Heart left ventricle (tissue), 16 donors: ENCODE measurements at regions not wholly inside any gene's neighbourhood (a gene's known extent, or its start where the extent isn't known, plus 50 kb on each side); places are given as distances from the start of the nearest gene placed in this dataset.

ENCODE experiments used
- ATAC-seq, 4 donors: fragments of 200-7000 bp; cut with Tn5 transposase; one replicate each; pipeline ENCODE4 v1.9.1; 2020 to 2022; ENCODE audit warnings: moderate library complexity in 4 of 4, mild to moderate bottlenecking in 3 of 4, moderate number of reproducible peaks in 1 of 4
- DNase-seq, 5 donors: peaks; one replicate each; pipeline ENCODE4 v3.0.0-alpha.2; 2020
- H3K27ac ChIP-seq, 12 donors: fragments of 200-600 bp; sonication (generic) in 4 of 12; one replicate each; pipeline versions ENCODE4 v1.5.0 to v1.8.0; 2016 to 2022; ENCODE audit warnings: mild to moderate bottlenecking in 2 of 12
- H3K27me3 ChIP-seq, 9 donors: fragments of 200-600 bp; sonication (generic) in 2 of 9; one replicate each; pipeline versions ENCODE4 v1.5.1 to v1.8.0; 2016 to 2022; ENCODE audit warnings: mild to moderate bottlenecking in 3 of 9
- H3K36me3 ChIP-seq, 9 donors: fragments of 200-600 bp; sonication (generic) in 2 of 9; one replicate each; pipeline versions ENCODE4 v1.5.0 to v1.8.0; 2018 to 2022; ENCODE audit warnings: mild to moderate bottlenecking in 2 of 9
- H3K4me1 ChIP-seq, 12 donors: fragments of 200-600 bp; sonication (generic) in 4 of 12; one replicate each; pipeline versions ENCODE4 v1.5.0 to v1.8.0; 2016 to 2022; ENCODE audit warnings: mild to moderate bottlenecking in 3 of 12
- H3K4me3 ChIP-seq, 12 donors: fragments of 200-600 bp; sonication (generic) in 4 of 12; one replicate each; pipeline versions ENCODE4 v1.5.0 to v1.8.0; 2017 to 2022; ENCODE audit warnings: mild to moderate bottlenecking in 9 of 12, moderate library complexity in 4 of 12
- H3K9me3 ChIP-seq, 12 donors: fragments of 200-600 bp; sonication (generic) in 4 of 12; one replicate each; pipeline versions ENCODE4 v1.5.0 to v1.8.0; 2016 to 2022; ENCODE audit warnings: mild to moderate bottlenecking in 1 of 12
- CTCF ChIP-seq, 12 donors: fragments of 200-600 bp; sonication (generic) in 4 of 12; IDR thresholded peaks; one replicate each; pipeline versions ENCODE4 v1.5.0 to v1.8.0; 2018 to 2022; ENCODE audit warnings: antibody characterized with exemption in 12 of 12, mild to moderate bottlenecking in 5 of 12
- POLR2A ChIP-seq, 2 donors: fragments of 450-650 bp; IDR thresholded peaks; one replicate each; pipeline ENCODE4 v1.6.1; 2017; ENCODE audit warnings: antibody characterized with exemption in 2 of 2, mild to moderate bottlenecking in 2 of 2, moderate library complexity in 2 of 2
- WGBS, 4 donors: extraction: QIAGEN DNeasy Blood & Tissue Kit in 2 of 4; methylation state at CpG; one replicate each; pipeline versions ENCODE4 v1.1.5 to v1.1.7; 2013 to 2018; 5-methylcytosine and 5-hydroxymethylcytosine counted together
- intact Hi-C, 10 donors: fragments of 100-400 bp; cut with DNase I; formaldehyde crosslinking; loops; one replicate each; pipeline versions ENCODE4 v1.11.1 to v1.14.2; 2022
- donor health status: ischemic (EF 13 %, LVEDD 7.1; RV severe dilation, severe dysfunction).
- donor health status: healthy with polysubstance abuse.
- donor health status: DM: no; HTN: yes; CAD: no.
- donor health status: DM: no; HTN: no; CAD: no.
- donor health status: ischemic (EF 25% LVEDD 6.9; RV normal size, moderate dysfunction).
- donor health status: ischemic (EF 25% LVEDD 5.7; RV mildly dilated, moderate dysfunction).
- donor health status: healthy.
- donor health status: DM: yes; HTN: yes; CAD: no.
- donor health status: ischemic (EF 35%, LVEDD 5.7; RV mildly dilated, moderate dysfunction).
- donor health status: nonischemic (EF 11% LVEDD 7.7; RV severe dilation, severe dysfunction).
- donor health status: DM: yes; HTN: yes; CAD: no.
- donor health status: PGD.
- donor health status: ischemic (EF 29% LVEDD 5.4; RV normal size, mild dysfunction).
- donor health status: nonischemic (EF 23%, LVEDD 6.1; RV moderate dilation, normal function).

DNA sequence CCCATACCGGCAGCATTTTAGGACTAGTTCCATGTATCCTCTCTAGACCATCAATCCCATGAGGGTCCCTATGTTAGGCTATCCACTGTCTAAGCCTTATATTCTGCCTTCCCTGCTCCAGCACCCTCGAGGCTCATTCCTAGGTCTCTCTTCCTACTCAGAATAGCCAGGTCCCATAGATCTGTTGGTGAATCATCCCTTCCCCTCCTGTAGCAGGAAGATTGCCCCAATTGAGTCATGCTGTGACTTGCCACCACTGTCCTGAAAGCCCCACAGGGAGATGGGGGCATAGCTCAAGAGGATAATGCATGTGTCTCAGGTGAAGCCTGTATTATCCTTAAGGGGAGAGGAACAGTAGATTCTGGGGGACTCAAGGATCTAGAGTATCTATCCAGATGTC, 143.1 kb upstream of the MOCS1 start:
- Histone ChIP-seq H3K36me3 (no peaks in the 10 kb centered on the region), H3K4me1 (no peaks in the 10 kb centered on the region), H3K4me3 (no peak overlapping the region), H3K27me3 (peaks cover 0 to 25% (median 4%) of the 10 kb centered on the region in 9 donors), H3K9me3 (no peaks in the 10 kb centered on the region), H3K27ac (no peak overlapping the region)
- DNase-seq (no peak), ATAC-seq (no peak)
- no peak for TF ChIP-seq CTCF (IDR thresholded peaks at IDR 0.05)
- no peak for TF ChIP-seq POLR2A (IDR thresholded peaks at IDR 0.05)
- intact Hi-C loops: no loop called here
- 51 to 72% (median 70%) methylated on average over 2 of the region's 2 CpGs for WGBS, 4 donors

DNA sequence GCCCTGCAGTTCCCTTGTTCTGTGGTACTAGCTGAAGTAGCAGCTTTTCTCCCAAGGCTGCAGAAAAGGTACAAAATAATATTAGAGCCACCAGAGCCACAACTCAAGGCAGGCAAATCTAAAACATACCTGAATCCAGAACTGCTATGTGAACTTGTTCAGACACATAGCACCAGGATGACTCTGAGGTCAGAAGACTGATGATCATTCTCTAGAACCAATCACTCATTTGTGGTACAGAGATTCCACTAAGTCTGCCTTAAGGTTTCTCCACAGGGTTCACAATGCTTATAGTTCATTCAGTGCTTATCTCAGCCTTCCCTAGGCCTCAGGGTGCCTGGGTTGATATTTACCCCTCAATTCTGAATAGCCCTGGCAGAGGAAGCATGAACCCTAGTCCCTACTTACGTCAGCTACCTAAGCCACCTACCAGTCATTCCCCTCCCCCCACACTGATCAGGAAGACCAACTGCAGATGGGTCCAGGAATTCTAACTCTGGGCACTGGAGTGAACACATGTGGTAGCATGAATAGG, 140.9 kb upstream of the MOCS1 start:
- Histone ChIP-seq H3K4me1 (no peaks in the 10 kb centered on the region), H3K36me3 (no peaks in the 10 kb centered on the region), H3K27me3 (peaks cover 0 to 30% (median 4%) of the 10 kb centered on the region in 9 donors), H3K27ac (no peak overlapping the region), H3K9me3 (no peaks in the 10 kb centered on the region), H3K4me3 (no peak overlapping the region)
- intact Hi-C loops: no loop called here
- 75 to 95% (median 83%) methylated on average over 1 of the region's 1 CpG for WGBS, 4 donors
- ATAC-seq (no peak), DNase-seq (no peak)
- TF ChIP-seq POLR2A (IDR thresholded peaks at IDR 0.05): no peak
- TF ChIP-seq CTCF (IDR thresholded peaks at IDR 0.05): no peak

DNA sequence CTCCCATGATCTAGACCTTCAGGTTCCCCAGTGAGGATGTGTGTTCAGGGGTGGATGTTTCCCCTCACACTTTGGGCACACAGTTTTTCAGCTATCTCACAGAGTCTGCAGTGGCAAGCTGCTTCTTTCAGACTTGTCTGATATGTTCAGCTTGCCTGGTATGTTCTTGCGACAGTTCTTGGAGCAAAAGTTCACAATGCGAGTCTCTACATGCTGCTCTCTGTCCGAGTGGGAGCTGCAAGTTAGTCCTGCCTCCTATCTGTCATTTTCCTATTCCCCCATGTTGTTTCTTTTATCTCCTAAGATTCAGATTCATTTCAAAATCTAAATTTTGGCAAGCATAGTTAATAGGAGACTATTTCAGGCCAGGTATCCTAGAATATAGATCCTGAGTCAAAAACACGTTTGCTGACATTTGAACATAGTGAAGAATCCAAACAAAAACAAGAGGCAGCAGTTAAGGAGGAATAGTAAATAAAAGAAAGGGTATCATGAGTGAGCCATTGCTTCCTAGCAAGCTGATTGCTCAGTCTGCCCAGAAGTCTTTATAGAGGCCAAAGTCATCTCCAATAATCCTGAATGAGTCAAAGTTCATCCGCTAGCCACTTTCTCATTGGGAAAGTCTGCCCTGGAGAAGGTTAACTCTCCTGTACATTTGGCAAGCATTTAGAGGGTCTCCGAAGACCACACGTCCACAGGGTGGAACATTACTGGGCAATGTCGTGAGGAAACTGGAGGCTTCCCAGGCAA, 140.2 kb upstream of the MOCS1 start:
- Histone ChIP-seq H3K4me3 (no peak overlapping the region), H3K4me1 (no peaks in the 10 kb centered on the region), H3K36me3 (no peaks in the 10 kb centered on the region), H3K27me3 (peaks cover 0 to 30% (median 4%) of the 10 kb centered on the region in 9 donors), H3K9me3 (no peaks in the 10 kb centered on the region), H3K27ac (no peak overlapping the region)
- intact Hi-C loops: no loop called here
- ATAC-seq (no peak), DNase-seq (no peak)
- no peak for TF ChIP-seq CTCF (IDR thresholded peaks at IDR 0.05)
- TF ChIP-seq POLR2A (IDR thresholded peaks at IDR 0.05): no peak
- WGBS, 4 donors: 74 to 84% (median 79%) methylated on average over 8 of the region's 8 CpGs

- DNase-seq (no peak), ATAC-seq (no peak)
- intact Hi-C loops: no loop called here
- Histone ChIP-seq H3K4me3 (no peak overlapping the region), H3K9me3 (no peaks in the 10 kb centered on the region), H3K27me3 (peaks cover 0 to 9% (median 0%) of the 10 kb centered on the region in 9 donors), H3K4me1 (no peaks in the 10 kb centered on the region), H3K36me3 (no peaks in the 10 kb centered on the region), H3K27ac (no peak overlapping the region)
- TF ChIP-seq CTCF (IDR thresholded peaks at IDR 0.05) (no peak), POLR2A (IDR thresholded peaks at IDR 0.05) (no peak)
Observed at GRCh38 chr6:40066372-40066771, 132.1 kb upstream of the MOCS1 start.
